ENCODE measurements at regions not wholly inside any gene's neighbourhood (a gene's known extent, or its start where the extent isn't known, plus 50 kb on each side); places are given as distances from the start of the nearest gene placed in this dataset.

DNA sequence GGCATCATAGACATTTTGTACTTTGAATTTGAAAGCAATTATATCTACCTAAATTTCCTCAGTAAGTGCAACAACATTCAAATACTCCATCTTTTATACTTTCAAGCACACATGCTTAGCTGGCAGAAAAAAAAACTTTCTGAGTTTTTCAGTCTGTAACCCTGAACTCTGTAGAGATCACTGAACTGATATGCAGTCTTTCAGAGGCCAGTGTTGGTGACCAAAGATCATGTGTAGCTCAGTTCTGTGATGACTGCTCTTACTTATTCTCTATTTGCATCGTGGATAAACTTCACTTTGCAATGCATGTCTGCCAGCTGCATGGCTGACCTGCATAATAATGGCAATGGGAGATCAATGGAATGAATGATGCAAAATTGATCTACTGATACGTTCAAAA lies 431.3 kb downstream of the FRK start:
- no peaks in the 10 kb centered on the region for H3K4me1 Mint-ChIP-seq
- Histone ChIP-seq H3K27ac (ENCODE audit: low read depth) (no peak overlapping the region), H3K4me1 (ENCODE audit: insufficient read depth) (no peaks in the 10 kb centered on the region), H4K20me1 (replicated peaks; ENCODE audit: insufficient read depth) (no peaks in the 10 kb centered on the region), H2AFZ (no peak overlapping the region), H3K27me3 (ENCODE audit: insufficient read depth) (no peaks in the 10 kb centered on the region), H3F3A (replicated peaks; ENCODE audit: low read depth) (no peaks in the 10 kb centered on the region), H3K79me2 (replicated peaks; ENCODE audit: insufficient read depth) (no peaks in the 10 kb centered on the region), H3K4me3 (no peak overlapping the region), H3K4me2 (no peak overlapping the region), H3K9me2 (ENCODE audit: insufficient read depth) (no peaks in the 10 kb centered on the region), H3K36me3 (ENCODE audit: insufficient read depth) (no peaks in the 10 kb centered on the region)
- H3K27me3 Mint-ChIP-seq (ENCODE audit: insufficient read depth, low read depth, poor library complexity): no peaks in the 10 kb centered on the region
- H3K4me3 Mint-ChIP-seq: no peak overlapping the region
- H3K27ac Mint-ChIP-seq: no peak overlapping the region
- DNase-seq (ENCODE audit: low spot score): no peak
- H3K9me3 Mint-ChIP-seq: no peaks in the 10 kb centered on the region
- no peak for ATAC-seq
- TF ChIP-seq POLR2AphosphoS5 (IDR thresholded peaks at IDR 0.05; ENCODE audit: low read depth): no peak
- no peak for TF ChIP-seq CTCF (conservative IDR thresholded peaks at IDR 0.05; ENCODE audit: low read depth in 2 of 2)
- TF ChIP-seq ETS1 (IDR thresholded peaks at IDR 0.05): no peak
- TF ChIP-seq EZH2 (IDR thresholded peaks at IDR 0.05; ENCODE audit: low read depth, unreplicated experiment): no peak
- TF ChIP-seq EZH2phosphoT487 (IDR thresholded peaks at IDR 0.05; ENCODE audit: unreplicated experiment): no peak
- TF ChIP-seq ZNF331 (CRISPR knock-in tag; IDR thresholded peaks at IDR 0.05; ENCODE audit: low read depth): no peak
- TF ChIP-seq, protein P1, sequence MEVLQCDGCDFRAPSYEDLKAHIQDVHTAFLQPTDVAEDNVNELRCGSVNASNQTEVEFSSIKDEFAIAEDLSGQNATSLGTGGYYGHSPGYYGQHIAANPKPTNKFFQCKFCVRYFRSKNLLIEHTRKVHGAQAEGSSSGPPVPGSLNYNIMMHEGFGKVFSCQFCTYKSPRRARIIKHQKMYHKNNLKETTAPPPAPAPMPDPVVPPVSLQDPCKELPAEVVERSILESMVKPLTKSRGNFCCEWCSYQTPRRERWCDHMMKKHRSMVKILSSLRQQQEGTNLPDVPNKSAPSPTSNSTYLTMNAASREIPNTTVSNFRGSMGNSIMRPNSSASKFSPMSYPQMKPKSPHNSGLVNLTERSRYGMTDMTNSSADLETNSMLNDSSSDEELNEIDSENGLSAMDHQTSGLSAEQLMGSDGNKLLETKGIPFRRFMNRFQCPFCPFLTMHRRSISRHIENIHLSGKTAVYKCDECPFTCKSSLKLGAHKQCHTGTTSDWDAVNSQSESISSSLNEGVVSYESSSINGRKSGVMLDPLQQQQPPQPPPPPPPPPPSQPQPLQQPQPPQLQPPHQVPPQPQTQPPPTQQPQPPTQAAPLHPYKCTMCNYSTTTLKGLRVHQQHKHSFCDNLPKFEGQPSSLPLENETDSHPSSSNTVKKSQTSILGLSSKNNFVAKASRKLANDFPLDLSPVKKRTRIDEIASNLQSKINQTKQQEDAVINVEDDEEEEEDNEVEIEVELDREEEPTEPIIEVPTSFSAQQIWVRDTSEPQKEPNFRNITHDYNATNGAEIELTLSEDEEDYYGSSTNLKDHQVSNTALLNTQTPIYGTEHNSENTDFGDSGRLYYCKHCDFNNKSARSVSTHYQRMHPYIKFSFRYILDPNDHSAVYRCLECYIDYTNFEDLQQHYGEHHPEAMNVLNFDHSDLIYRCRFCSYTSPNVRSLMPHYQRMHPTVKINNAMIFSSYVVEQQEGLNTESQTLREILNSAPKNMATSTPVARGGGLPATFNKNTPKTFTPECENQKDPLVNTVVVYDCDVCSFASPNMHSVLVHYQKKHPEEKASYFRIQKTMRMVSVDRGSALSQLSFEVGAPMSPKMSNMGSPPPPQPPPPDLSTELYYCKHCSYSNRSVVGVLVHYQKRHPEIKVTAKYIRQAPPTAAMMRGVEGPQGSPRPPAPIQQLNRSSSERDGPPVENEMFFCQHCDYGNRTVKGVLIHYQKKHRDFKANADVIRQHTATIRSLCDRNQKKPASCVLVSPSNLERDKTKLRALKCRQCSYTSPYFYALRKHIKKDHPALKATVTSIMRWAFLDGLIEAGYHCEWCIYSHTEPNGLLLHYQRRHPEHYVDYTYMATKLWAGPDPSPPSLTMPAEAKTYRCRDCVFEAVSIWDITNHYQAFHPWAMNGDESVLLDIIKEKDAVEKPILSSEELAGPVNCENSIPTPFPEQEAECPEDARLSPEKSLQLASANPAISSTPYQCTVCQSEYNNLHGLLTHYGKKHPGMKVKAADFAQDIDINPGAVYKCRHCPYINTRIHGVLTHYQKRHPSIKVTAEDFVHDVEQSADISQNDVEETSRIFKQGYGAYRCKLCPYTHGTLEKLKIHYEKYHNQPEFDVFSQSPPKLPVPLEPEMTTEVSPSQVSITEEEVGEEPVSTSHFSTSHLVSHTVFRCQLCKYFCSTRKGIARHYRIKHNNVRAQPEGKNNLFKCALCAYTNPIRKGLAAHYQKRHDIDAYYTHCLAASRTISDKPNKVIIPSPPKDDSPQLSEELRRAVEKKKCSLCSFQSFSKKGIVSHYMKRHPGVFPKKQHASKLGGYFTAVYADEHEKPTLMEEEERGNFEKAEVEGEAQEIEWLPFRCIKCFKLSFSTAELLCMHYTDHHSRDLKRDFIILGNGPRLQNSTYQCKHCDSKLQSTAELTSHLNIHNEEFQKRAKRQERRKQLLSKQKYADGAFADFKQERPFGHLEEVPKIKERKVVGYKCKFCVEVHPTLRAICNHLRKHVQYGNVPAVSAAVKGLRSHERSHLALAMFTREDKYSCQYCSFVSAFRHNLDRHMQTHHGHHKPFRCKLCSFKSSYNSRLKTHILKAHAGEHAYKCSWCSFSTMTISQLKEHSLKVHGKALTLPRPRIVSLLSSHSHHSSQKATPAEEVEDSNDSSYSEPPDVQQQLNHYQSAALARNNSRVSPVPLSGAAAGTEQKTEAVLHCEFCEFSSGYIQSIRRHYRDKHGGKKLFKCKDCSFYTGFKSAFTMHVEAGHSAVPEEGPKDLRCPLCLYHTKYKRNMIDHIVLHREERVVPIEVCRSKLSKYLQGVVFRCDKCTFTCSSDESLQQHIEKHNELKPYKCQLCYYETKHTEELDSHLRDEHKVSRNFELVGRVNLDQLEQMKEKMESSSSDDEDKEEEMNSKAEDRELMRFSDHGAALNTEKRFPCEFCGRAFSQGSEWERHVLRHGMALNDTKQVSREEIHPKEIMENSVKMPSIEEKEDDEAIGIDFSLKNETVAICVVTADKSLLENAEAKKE (CRISPR knock-in tag; IDR thresholded peaks at IDR 0.05): no peak
- H3K36me3 Mint-ChIP-seq (ENCODE audit: low read depth): no peaks in the 10 kb centered on the region

Data from GM23338 (cell line).